ENCODE measurements at regions not wholly inside any gene's neighbourhood (a gene's known extent, or its start where the extent isn't known, plus 50 kb on each side); places are given as distances from the start of the nearest gene placed in this dataset.

- no peaks in the 10 kb centered on the region for H3K9me3 ChIP-seq
- intact Hi-C loops (cut with DNase I), result no loop called here
- no peak for TF ChIP-seq CTCF (IDR thresholded peaks at IDR 0.05)
- H3K36me3 ChIP-seq, result no peaks in the 10 kb centered on the region
- DNase-seq (no peak), ATAC-seq (no peak)
- H3K27ac ChIP-seq, result no peak overlapping the region
- H3K4me3 ChIP-seq, result no peak overlapping the region
- no peaks in the 10 kb centered on the region for H3K27me3 ChIP-seq (ENCODE audit: low read depth)
- no peaks in the 10 kb centered on the region for H3K4me1 ChIP-seq
Measured at GRCh38 chr4:124321364-124321763, 391.2 kb downstream of the ANKRD50 start.

GRCh38 chr4:124322234-124323065 is 390.1 kb downstream of the ANKRD50 start:
- no peaks in the 10 kb centered on the region for H3K36me3 ChIP-seq
- H3K9me3 ChIP-seq, result no peaks in the 10 kb centered on the region
- no peaks in the 10 kb centered on the region for H3K27me3 ChIP-seq (ENCODE audit: low read depth)
- DNase-seq (no peak), ATAC-seq (no peak)
- no peaks in the 10 kb centered on the region for H3K4me1 ChIP-seq
- TF ChIP-seq CTCF (IDR thresholded peaks at IDR 0.05), result peak; percentile 58
- H3K4me3 ChIP-seq, result peak overlapping the region; percentile 1
- intact Hi-C loops (cut with DNase I), result no loop called here
- H3K27ac ChIP-seq, result no peak overlapping the region

GRCh38 chr4:124325690-124326089 is 386.8 kb downstream of the ANKRD50 start:
- Histone ChIP-seq H3K4me3 (no peak overlapping the region), H3K27ac (no peak overlapping the region), H3K27me3 (ENCODE audit: low read depth) (no peaks in the 10 kb centered on the region), H3K36me3 (no peaks in the 10 kb centered on the region), H3K4me1 (no peaks in the 10 kb centered on the region), H3K9me3 (no peaks in the 10 kb centered on the region)
- ATAC-seq (no peak), DNase-seq (no peak)
- intact Hi-C loops (cut with DNase I), result no loop called here
- no peak for TF ChIP-seq CTCF (IDR thresholded peaks at IDR 0.05)

- no peaks in the 10 kb centered on the region for H3K36me3 ChIP-seq
- intact Hi-C loops (cut with DNase I), result no loop called here
- no peak overlapping the region for H3K4me3 ChIP-seq
- no peaks in the 10 kb centered on the region for H3K4me1 ChIP-seq
- no peaks in the 10 kb centered on the region for H3K9me3 ChIP-seq
- no peaks in the 10 kb centered on the region for H3K27me3 ChIP-seq (ENCODE audit: low read depth)
- H3K27ac ChIP-seq, result no peak overlapping the region
- TF ChIP-seq CTCF (IDR thresholded peaks at IDR 0.05), result no peak
- ATAC-seq (no peak), DNase-seq (no peak)
Measured at GRCh38 chr4:124329134-124329533, 383.4 kb downstream of the ANKRD50 start.

GRCh38 chr4:124330045-124330444 is 382.5 kb downstream of the ANKRD50 start:
- H3K9me3 ChIP-seq, result no peaks in the 10 kb centered on the region
- TF ChIP-seq CTCF (IDR thresholded peaks at IDR 0.05), result no peak
- intact Hi-C loops (cut with DNase I), result loop anchor here (10.0 kb wide), 1 partner anchor 955 kb away; no protein-coding TSS in a partner anchor

More at GRCh38 chr4:124330045-124330444, 382.5 kb downstream of the ANKRD50 start:
- no peaks in the 10 kb centered on the region for H3K27me3 ChIP-seq (ENCODE audit: low read depth)
- DNase-seq, result no peak
- H3K36me3 ChIP-seq, result no peaks in the 10 kb centered on the region
- ATAC-seq, result no peak
- no peak overlapping the region for H3K27ac ChIP-seq
- H3K4me1 ChIP-seq, result no peaks in the 10 kb centered on the region
- no peak overlapping the region for H3K4me3 ChIP-seq

Data from lower lobe of right lung (tissue), 2 donors.